Activated naive CD4-positive, alpha-beta T cell (primary cell): ENCODE measurements at regions not wholly inside any gene's neighbourhood (a gene's known extent, or its start where the extent isn't known, plus 50 kb on each side); places are given as distances from the start of the nearest gene placed in this dataset.

ENCODE experiments used
- DNase-seq, 4 experiments: peaks; one replicate each; lab custom pipeline; 2025; lab: John Stamatoyannopoulos, UW

DNA sequence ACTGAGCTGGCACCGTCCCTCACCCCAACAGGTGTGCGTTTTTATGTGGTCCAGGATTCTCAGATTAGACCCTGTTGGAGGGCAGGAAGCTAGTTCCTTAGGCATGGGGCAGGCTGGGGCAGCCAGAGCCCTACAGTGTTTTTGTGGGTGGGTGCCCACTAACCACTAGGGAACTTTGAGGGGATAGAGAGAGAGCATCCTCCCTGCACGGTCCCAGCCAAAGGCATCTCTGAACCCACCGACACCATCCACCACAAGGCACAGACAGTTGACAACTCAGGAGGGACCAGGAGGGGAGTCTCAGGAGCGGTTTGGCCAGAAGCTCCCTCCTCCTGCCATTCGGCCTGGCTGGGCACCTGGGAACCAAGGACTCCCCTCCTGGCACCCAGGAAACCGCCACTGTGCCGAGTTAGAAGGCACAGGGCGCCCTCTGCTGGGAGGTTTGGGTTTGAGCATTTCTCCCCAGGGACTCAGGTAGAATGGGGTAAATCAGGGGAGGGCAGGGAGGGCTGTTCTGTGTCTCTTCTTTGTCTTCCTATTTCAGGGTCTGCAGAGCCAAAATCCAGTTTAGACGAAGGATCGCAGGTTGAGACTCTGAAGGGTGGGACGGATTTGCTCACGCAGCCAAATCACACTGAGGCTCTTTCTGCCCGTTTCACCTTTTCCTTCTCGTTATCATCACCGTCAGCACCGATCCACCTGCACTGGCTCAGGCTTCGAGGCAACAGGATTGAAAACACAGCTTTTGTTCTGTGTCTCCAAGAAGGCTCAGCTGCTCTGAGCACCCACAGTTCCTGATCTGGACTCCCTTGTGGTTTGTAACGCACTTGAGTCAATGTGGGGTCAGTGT, 84.8 kb upstream of the COL13A1 start:
- peak in 2 of 4 experiments; percentile 30 to 31 for DNase-seq

DNA sequence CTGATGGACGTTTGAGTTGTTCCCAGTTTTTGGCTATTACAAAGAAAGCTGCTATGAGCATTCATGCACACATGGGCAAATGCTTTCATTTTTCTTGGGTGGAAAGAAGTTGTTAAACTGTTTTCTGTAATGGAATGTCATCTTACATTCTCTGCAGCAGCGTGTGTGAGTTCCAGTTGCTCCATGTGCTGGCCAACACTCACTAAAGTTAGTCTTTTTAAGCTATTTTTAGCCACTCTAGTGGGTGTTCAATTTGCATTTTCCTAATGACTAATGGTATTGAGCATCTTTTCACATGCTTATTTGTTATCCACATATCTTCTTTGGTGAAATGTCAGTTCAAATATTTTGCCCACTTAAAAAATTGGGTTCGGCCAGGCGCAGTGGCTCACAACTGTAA, 82.8 kb upstream of the COL13A1 start:
- DNase-seq: no peak

DNA sequence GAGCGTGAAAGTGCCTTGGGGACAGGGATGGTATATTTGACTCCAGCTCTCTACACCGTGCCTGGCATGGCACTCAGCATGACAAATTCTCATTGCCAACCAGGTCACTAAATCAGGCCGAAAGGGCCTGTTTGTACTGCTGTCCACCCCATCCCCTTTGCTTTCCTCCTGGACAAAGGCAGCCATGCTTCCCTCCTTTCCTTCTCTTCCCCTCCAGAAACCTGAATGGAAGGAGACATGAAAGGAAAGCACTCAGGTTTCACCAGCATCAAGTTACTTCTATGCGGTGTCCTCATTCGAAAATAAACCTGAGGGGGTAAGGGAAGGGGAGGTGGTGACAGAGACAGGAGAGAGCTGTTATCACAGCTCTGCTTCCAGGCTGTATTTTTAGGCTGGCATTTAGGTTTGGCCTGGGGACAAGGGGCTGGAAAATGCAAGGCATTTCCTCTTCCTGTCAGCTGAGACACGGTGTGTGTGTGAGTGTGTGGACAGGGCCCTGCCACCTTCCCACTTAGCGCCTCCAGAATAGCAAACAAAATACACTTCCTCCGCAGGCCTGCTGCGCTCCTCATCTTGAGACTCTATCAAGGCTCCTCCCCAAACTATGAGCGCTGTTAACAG, 79.9 kb upstream of the COL13A1 start:
- no peak for DNase-seq

DNA sequence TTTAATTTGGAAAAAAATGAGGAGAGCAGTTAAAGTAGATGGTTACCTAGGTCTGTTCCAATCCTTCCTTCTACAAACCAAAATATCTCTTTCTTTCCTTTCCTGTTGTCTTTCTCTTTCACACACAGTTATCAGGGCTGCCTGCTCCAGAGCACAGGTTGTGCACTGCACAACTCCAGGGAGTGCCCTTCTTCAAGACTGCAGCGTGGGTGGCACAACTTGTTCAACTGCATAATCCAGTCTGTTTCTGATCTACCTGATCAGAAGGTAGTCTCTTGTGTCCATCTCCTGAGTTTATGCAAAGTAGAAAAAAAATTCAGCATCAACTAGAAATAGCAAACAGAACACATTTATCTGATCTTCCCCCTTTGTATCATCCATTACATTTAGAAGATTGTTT, 78.1 kb upstream of the COL13A1 start:
- DNase-seq: no peak

DNA sequence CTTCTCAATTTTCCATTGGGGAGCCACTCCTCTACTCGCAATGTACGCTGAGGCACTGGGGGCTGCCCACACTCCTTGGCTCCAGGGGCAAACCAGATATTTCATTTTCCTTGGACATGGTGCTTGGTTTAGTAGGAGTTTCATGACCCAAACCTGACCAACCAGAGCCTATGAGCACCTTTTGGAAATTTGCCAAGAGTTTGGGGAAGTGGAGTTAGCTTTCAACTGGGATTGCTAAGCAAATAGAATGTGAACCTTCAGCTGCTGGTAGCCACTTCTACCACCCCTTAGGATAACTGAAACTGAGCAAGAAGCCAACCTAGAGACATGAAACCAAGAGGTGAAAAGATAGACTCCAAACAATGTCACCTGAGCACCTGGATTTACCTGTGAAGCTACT, 74.9 kb upstream of the COL13A1 start:
- no peak for DNase-seq

DNA sequence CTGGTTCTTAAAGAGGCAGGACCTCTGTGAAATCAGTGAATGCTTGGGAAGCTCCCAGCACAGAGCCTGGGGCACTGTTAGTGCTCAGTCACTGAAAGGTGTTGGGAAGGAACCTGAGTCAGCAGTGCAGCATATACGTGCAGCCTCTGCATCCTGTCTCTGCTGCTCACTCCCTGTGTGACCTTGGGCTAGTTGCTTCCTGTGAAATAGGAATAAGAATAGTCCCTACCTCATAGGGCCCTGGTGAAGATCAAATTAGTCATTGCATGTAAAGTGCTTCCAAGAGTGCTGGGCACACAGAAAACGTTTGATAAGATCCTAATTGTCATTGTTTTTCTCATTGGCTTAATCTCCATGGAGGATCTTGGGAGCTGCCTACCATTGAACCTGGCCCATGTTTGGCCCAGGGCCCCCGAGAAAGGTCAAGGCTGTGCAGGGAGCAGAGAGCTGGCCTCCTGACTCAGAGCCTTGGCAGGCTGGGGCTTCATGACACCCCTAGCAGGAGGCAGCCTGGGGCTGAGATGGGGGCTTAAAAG, 73.3 kb upstream of the COL13A1 start:
- no peak for DNase-seq

DNA sequence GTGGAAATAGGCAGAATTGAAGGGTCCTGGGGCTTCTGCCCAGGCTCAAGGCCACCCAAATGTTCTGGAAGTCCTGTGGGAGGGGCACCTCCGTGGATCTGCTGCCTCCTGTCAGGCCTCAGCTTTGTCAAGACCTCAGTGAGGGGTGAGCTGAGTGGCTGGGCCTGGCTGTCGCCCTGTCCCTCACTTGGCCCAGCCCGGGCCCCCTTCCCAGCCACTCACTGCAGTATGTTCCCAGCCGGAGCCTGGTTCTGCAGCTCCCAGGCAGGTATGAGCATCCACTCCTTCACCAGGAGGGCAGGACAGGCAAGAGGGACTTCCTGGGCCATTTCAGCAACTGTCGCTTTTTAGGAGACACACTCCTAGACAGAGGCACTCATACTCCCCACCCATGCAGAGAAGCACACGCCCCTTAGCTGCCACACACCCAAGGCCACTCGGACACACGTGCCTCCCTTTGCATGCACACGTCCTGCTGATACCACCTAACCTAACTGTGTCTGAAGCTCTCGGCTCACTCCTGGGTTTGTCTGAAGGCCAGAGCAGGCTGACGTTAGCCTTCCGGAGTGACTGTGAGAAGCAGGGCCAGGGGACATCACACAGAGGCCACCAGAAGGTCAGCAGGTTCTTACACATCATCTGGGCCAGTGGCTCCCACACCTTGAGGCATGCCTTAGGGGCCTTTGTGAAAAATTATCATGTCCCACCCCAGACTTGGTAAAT, 72.2 kb upstream of the COL13A1 start:
- no peak for DNase-seq

DNA sequence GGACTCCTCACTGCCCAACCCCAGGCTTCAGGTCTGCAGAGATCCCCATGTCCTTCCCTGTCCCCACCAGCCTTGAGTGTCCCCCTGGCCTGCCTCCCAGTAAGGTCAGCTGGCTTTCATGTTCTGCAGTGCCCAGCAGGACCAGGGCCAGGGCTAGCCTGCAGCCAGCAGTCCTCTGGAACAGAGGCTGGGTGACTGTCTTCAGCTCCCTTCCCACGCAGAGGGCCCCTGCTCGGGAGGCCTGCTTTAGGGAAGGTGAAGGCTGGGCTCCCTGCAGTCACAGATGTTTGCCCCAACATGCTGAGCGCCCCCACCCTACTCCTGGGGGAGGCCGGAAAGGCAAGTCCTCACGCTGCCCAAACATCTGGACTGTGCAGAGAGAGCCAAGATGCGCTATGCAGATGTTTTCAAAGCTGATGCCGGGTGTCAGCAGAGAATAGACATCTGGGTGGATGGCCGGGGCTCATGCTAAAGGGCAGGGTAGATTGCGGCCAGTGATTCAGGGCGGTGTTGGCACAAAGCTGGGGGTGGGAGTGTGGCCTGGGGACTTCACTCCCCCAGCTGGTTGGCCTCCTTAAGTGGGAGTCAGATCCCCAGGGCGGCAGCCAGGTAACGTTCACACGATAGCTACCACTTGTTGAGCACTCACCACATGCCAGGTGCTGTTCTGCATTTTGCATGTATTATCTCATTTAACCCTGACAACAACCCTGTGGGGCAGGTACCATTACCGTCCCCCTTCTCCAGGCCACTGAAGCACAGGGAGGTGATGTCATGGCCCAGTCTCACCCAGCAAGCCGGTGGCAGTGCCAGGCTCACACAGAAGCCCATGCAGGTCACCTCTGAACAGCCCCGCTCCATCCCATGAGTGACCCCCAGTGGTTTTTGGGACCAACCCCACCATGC, 71.2 kb upstream of the COL13A1 start:
- DNase-seq: no peak

DNA sequence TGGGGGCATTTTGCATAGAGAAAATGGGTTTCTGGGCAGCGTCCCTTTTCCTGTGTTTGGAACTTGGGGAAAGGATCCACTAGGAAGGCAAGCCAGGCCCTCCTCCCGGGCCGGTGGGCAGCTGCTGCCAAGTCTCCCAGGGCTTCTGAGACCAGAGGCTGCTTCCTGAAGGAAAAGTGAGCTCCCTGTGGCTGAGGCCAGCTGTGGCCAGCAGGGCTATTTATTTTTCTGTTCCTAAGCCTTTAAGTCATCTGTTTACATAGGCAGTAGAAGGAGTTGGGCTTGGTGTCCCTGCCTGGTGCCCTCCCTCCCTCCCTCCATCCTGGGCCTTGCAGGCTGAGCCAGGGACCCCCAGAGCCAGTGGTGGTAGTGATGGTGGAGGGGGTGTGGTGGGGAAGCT, 70.5 kb upstream of the COL13A1 start:
- DNase-seq: no peak

DNA sequence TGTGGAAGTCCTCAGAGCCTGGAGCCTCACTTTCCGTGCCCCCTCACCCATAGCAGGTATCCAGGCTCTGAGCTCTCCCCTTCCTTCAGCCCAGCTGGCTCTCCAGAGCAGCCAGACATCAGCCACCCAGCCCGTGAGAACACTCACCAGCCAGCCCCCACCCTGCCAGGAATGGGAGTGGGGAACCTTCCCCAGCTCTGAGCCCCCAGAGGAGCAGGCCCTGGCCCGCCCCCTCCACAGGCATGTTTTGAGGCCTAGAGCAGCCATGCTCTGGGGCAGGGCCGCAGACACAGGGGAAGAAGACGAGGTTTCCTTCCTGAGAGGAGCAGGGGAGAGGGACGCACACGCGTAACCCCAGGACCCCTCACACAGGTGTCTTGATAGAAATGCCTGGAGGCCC, 70.0 kb upstream of the COL13A1 start:
- no peak for DNase-seq

DNA sequence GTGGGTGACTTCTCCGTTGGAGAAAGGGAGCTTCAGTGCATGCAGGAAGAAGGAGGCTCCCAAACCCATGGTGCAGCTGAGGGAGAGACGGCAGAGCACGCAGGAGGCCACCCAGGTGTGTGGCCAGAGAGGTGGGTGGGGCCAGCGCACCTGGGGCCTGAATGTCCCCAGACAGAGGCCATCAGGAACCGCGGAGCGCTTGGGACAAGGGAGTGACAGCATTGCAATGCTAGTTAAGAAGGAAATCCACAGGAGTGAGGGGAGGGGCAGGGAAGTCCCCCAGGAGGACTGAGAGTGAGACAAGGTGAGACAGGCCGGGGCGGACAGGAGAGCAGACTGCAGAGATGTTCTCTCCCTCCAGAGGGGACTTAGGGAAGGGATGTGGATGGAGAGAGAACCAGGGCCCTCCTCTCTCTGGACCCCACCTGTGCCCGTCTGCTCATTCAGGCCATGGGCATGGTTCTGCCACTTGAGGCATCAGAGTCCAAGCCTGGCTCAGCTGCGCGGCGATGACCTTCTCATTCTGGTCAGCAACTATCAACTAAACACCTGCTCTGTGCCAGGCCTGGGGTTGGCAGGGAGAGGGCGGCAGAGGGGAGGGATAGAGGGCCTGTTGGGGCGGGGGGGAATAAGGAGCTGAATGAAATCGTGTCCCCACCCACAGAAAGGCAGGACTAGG, 69.4 kb upstream of the COL13A1 start:
- no peak for DNase-seq

DNA sequence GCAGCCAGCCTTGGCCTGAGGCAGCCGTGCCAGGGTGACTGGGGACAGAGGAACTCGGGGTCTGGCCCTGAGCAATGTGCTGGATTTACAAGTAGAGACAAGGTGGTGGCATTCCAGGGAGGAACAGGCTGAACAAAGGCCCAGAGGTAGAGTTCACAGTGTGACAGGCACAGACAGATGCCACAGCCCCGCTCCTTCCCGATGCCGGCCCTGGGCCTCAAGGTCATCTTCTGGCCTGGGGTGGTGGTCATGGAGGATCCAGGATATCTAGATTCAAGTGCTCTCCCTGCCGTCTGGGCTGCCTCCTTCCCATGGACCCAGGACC, 68.9 kb upstream of the COL13A1 start:
- no peak for DNase-seq

DNA sequence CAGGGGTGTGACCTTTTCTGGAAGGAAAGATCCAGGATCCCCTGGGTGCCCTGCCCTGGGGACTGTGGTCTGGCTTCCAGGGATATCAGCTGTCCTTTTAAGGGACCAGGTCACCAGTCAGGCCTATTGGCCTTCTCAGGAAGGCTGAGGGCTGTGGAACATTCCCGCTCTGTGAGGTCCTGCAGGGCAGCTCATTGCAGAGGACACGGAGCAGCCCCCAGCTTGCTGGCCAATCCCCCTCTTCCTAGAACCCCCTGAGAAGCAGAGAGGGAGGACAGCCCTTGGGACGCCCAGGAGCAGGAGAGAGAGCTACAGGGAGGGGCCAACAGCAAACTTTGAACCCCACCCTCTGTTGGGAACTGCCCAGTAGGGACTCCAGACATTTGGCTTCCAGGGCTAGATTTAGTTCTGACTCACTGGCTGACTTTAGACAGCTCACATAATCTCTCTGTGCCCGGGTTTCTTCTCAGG, 67.9 kb upstream of the COL13A1 start:
- no peak for DNase-seq

DNA sequence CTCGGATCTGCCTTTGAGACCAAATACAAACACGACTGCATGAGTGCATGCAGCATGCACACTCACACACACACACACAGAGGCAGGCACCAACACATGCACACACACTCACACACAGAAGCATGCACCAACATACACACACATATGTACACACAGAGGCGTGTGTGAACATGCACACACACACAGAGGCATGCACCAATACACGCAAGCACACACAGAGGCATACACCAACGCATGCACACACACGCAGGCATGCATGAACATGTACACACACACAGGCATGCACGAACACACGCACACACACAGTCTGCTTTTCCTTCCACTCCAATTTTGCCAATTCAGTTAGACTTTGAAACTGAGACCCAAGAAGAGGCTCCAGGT, 67.3 kb upstream of the COL13A1 start:
- no peak for DNase-seq

DNA sequence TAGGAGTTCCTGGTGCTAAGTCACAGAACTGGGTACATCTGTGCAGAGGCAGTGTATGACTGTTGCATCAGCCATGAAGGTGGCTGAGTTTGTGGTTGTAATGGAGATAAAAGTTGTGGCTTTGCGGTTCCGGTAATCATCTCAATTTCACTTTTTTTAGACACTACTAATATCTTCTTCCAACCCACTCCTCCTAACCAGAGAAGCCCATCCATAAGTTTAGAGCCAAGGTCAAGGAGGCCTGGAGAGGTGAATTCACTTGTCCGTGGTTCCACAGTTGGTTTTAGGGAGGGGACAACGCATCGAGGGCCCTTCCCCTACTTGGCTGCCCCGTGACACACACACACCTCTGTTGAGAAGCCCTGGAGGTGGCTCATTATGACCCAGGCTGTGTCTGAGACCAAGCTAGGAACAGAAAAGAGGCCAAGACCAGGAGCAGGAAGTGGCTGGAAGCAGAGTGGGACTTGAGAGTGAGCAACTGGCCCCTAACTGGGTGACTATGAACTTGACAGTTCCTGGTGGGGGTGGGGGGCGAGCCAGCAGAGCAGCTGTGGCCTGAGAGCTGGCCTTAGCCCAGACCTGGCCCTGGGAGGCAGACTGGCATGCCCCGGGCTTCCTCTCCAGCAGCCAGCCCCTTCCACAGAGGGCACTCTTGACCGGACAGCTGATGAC, 66.8 kb upstream of the COL13A1 start:
- no peak for DNase-seq

DNA sequence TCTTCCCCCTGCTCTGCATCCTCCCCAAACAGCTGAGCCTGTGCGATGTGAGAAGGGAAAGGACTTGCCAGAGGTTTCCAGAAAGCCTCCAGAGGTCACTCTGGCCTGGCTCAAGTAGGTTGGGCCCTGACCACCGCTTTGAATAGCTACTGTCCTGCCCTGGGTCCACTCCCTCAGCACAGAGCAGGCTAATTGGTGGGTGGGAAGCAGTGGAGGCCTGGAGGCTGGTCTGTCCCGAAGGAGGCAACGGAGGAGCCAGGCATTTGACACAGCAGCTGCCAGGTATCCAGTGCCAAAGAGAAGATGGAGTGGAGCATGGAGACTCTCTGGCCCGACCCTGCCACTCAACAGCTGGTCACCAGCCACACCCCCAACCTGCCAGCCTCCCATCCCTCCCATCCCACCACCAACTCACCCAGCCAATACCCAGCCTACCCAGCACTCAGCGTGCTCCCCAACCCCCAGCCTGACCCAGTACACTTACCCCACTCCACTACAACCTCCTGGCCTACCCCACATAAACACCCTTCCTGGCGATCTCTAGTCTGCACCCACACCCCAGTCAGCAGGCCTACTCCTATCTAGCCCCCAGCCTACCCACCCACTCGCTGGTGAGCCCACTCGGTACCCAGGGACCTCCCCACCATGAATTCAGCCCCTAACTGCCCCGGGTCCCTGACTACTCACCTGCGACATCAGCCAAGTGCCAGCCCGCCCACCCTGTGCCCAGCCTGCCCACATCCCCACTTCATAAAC, 64.6 kb upstream of the COL13A1 start:
- no peak for DNase-seq

DNA sequence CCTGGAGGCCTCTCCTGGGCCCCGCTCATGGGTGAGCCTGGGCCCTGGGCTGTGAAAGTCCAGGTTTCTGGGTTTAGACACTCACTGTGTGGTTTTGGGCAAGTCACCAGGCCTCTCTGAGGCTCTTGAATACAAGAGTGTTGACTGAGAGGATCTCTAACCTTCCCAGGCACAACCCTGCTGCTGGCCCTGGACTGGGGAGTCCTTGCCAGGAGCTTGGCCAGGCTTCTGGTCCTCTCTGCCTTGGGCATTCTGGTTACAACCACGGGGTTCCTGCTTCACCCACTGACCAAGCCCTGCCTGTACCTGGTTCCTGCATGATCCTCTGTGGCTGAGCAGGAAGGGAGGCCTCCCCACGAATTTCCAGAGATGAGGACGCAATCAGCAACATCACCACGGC, 63.6 kb upstream of the COL13A1 start:
- no peak for DNase-seq

DNA sequence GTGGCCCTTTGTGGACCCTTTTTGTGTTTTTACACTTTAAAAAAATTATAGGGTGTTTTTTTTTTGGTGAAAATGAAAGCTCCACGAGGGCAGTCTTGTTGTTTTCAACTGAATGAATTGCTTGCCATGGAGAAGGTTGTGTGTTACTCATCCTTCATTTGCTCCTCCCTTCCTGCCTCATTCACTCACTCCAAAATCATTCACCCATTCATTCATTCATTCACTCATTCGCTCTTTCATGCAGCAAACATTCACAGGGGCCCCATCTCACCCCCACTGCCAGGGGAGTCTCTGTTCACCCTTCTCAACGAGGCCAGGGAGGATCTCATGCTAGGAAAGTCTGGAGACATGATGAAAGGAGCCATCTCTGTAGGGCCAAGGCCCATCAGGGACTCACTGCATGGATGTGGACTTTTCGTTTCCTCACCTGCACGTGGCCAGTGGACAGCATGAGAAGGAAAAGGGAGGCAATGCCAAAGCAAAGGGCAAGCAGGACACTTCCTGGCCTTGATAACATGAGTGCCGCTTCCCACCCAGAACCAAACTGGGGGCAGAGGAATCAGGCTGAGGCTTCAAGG, 62.8 kb upstream of the COL13A1 start:
- no peak for DNase-seq

DNA sequence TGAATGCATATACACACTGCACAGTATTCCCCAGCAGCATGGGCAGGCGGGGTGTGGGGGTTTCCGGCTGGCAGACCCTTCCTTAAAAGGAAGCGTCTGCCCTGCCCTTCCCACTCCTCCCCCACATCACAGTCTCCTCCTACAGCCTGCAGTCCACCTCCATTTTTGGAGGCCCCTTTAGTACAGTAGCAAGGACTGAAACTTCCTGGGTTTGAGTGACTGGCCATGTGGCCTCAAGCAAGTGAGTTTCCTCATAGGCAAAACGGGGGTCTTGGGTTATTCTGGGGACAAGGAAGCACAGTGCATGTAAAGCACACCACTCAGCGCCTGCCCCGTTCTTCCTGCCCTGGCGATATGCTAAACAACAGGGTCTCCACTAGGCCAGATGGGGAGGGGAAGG, 62.1 kb upstream of the COL13A1 start:
- DNase-seq: no peak

DNA sequence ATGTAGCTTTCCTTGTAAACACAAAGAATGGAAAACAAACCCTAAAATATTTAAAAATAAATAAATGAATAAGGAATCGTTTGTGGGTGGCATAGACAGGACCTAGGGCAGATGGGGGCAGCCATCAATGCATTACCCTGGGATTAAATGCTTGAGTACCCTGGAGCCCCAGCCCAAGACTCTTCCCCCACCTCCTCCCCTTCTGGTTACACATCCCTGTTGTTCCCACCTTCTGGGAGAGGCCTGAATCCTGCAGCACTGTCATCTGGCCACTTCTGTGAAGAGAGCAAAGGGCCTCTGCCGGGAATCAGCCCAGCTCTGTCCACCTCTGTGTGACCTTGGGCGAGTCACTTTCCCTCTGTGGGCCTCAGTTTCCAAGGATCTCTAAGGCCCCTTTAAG, 61.6 kb upstream of the COL13A1 start:
- no peak for DNase-seq
